Small intestine (tissue), 7 donors: ENCODE measurements at regions not wholly inside any gene's neighbourhood (a gene's known extent, or its start where the extent isn't known, plus 50 kb on each side); places are given as distances from the start of the nearest gene placed in this dataset.

ENCODE experiments used
- DNase-seq, 2 donors: peaks; one replicate each; pipeline versions ENCODE4 v3.0.0 to v3.0.0-alpha.2; 2013
- FAIRE-seq: peaks from 2 replicates; lab custom pipeline; 2012; peaks lifted over from hg19 to GRCh38; lab: Jason Lieb, UNC
- H3K27ac ChIP-seq, 3 donors: one replicate each; pipeline ENCODE4 v1.5.1; 2013; ENCODE audit warnings: low read length in 2 of 3, mild to moderate bottlenecking in 2 of 3, control low read depth in 1 of 3, inconsistent platforms in 1 of 3, low read depth in 1 of 3, moderate library complexity in 1 of 3
- H3K27me3 ChIP-seq, 3 donors: one replicate each; pipeline ENCODE4 v1.6.1; 2013; ENCODE audit warnings: low read length in 3 of 3, inconsistent platforms in 1 of 3; ENCODE audit not compliant: control insufficient read depth in 3 of 3, insufficient read depth in 3 of 3
- H3K36me3 ChIP-seq, 3 donors: one replicate each; pipeline ENCODE4 v1.6.1; 2013; ENCODE audit warnings: low read length in 3 of 3, inconsistent platforms in 1 of 3, low read depth in 1 of 3, mild to moderate bottlenecking in 1 of 3, moderate library complexity in 1 of 3; ENCODE audit not compliant: control insufficient read depth in 3 of 3, insufficient read depth in 2 of 3
- H3K4me1 ChIP-seq, 3 donors: one replicate each; pipeline ENCODE4 v1.6.1; 2013; ENCODE audit warnings: low read length in 2 of 3, inconsistent platforms in 1 of 3, low read depth in 1 of 3, mild to moderate bottlenecking in 1 of 3, moderate library complexity in 1 of 3; ENCODE audit not compliant: control insufficient read depth in 3 of 3, insufficient read depth in 2 of 3
- H3K4me3 ChIP-seq, 3 donors: one replicate each; pipeline ENCODE4 v1.5.1; 2013; ENCODE audit warnings: low read length in 3 of 3, control low read depth in 1 of 3, inconsistent platforms in 1 of 3, low read depth in 1 of 3, mild to moderate bottlenecking in 1 of 3, moderate library complexity in 1 of 3
- H3K9me3 ChIP-seq, 2 donors: one replicate each; pipeline ENCODE4 v1.6.1; 2013; ENCODE audit warnings: low read depth in 1 of 2, low read length in 1 of 2; ENCODE audit not compliant: control insufficient read depth in 2 of 2, insufficient read depth in 1 of 2
- WGBS, 3 donors: extraction: QIAGEN DNeasy Blood & Tissue Kit; methylation state at CpG; one replicate each; pipeline ENCODE4 v1.1.7; 2013; 5-methylcytosine and 5-hydroxymethylcytosine counted together
- donor health status: healthy with polysubstance abuse.
- donor health status: control.
- donor health status: control.
- donor health status: Bipolar disorder and iron deficiency.
- donor health status: healthy.

DNA sequence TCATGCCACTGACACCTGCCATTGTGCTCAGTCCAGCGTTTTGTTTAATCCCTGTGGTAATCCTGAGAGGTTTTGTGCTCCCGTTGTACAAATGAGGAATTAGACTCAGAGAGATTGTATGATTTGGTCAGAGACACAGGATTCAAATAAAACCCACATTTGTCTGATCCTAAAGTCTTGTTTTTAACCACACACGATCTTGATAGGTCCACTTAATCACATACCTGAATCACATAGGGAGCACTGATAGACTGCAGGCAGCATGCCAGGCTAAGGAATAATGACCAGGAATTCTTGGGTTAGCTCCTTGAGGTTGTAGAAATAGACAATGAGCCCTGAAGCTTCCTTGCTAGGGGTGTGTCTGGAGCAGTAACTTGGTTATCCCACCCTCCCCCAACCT, 202.6 kb upstream of the RGS6 start:
- DNase-seq (no peak), FAIRE-seq (no peak)
- Histone ChIP-seq H3K4me3 (no peak overlapping the region), H3K4me1 (no peaks in the 10 kb centered on the region), H3K27me3 (no peaks in the 10 kb centered on the region), H3K36me3 (peaks cover 9 to 41% (median 30%) of the 10 kb centered on the region in 3 donors), H3K27ac (no peak overlapping the region), H3K9me3 (no peaks in the 10 kb centered on the region)
- WGBS, 3 donors: 86 to 91% (median 91%) methylated on average over 3 of the region's 3 CpGs

GRCh38 chr14:71730471-71730870, 201.8 kb upstream of the RGS6 start:
- no peak for FAIRE-seq
- 89 to 95% (median 91%) methylated on average over 1 of the region's 1 CpG for WGBS, 3 donors
- peaks cover 4 to 44% (median 33%) of the 10 kb centered on the region in 3 donors for H3K36me3 ChIP-seq

GRCh38 chr14:71731096-71731495, 201.1 kb upstream of the RGS6 start:
- Histone ChIP-seq H3K9me3 (no peaks in the 10 kb centered on the region), H3K4me3 (no peak overlapping the region), H3K27ac (no peak overlapping the region), H3K4me1 (no peaks in the 10 kb centered on the region), H3K36me3 (peaks cover 3 to 44% (median 35%) of the 10 kb centered on the region in 3 donors), H3K27me3 (no peaks in the 10 kb centered on the region)
- no peak for DNase-seq
- WGBS, 3 donors: 96 to 98% (median 97%) methylated on average over 5 of the region's 5 CpGs
- FAIRE-seq: no peak

More at GRCh38 chr14:71730471-71730870, 201.8 kb upstream of the RGS6 start:
- no peaks in the 10 kb centered on the region for H3K4me1 ChIP-seq
- no peaks in the 10 kb centered on the region for H3K27me3 ChIP-seq
- no peak overlapping the region for H3K4me3 ChIP-seq
- DNase-seq: no peak
- no peaks in the 10 kb centered on the region for H3K9me3 ChIP-seq
- no peak overlapping the region for H3K27ac ChIP-seq

GRCh38 chr14:71733210-71733883, 198.9 kb upstream of the RGS6 start:
- 94 to 99% (median 95%) methylated on average over 6 of the region's 6 CpGs for WGBS, 3 donors
- Histone ChIP-seq H3K9me3 (no peaks in the 10 kb centered on the region), H3K4me3 (no peak overlapping the region), H3K27ac (no peak overlapping the region), H3K27me3 (no peaks in the 10 kb centered on the region), H3K36me3 (peaks cover 8 to 54% (median 35%) of the 10 kb centered on the region in 3 donors), H3K4me1 (no peaks in the 10 kb centered on the region)
- DNase-seq (no peak), FAIRE-seq (no peak)

GRCh38 chr14:71734076-71734475, 198.2 kb upstream of the RGS6 start:
- FAIRE-seq: no peak
- WGBS, 3 donors: 90 to 96% (median 95%) methylated on average over 14 of the region's 14 CpGs

DNA sequence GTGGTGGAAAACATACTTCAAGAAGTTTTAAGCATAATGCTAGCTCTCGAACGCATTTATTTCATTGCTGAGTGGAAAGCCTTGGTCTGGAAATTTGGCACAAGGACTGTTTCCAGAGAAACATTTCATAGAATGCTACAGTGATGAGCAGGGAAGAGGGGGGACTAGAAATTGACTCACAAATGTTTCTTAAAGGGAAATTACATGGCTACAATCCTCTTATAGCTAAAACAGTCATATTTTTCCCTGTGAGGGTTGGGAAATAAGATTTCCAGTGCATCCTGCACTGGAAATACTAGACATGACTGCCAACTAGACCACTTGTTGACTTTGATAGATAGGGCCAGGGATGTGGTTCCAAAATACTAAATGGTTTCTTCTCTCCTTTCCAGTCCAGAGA, 197.3 kb upstream of the RGS6 start:
- WGBS, 3 donors: 90 to 98% (median 96%) methylated on average over 2 of the region's 2 CpGs
- Histone ChIP-seq H3K36me3 (peaks cover 6 to 60% (median 27%) of the 10 kb centered on the region in 3 donors), H3K27me3 (no peaks in the 10 kb centered on the region), H3K4me3 (no peak overlapping the region), H3K4me1 (no peaks in the 10 kb centered on the region), H3K27ac (no peak overlapping the region), H3K9me3 (no peaks in the 10 kb centered on the region)
- FAIRE-seq (no peak), DNase-seq (no peak)

More at GRCh38 chr14:71734076-71734475, 198.2 kb upstream of the RGS6 start:
- H3K4me1 ChIP-seq: no peaks in the 10 kb centered on the region
- H3K27me3 ChIP-seq: no peaks in the 10 kb centered on the region
- DNase-seq: no peak
- H3K36me3 ChIP-seq: peaks cover 6 to 59% (median 31%) of the 10 kb centered on the region in 3 donors
- no peaks in the 10 kb centered on the region for H3K9me3 ChIP-seq
- no peak overlapping the region for H3K4me3 ChIP-seq
- H3K27ac ChIP-seq: no peak overlapping the region

GRCh38 chr14:71737760-71738159, 194.5 kb upstream of the RGS6 start:
- DNase-seq (no peak), FAIRE-seq (no peak)
- Histone ChIP-seq H3K27me3 (no peaks in the 10 kb centered on the region), H3K4me1 (no peaks in the 10 kb centered on the region), H3K36me3 (peaks cover 9 to 46% (median 16%) of the 10 kb centered on the region in 3 donors), H3K27ac (no peak overlapping the region), H3K4me3 (no peak overlapping the region), H3K9me3 (peaks cover 0 to 2% of the 10 kb centered on the region in 2 donors)
- WGBS, 3 donors: 78 to 88% (median 79%) methylated on average over 3 of the region's 3 CpGs

DNA sequence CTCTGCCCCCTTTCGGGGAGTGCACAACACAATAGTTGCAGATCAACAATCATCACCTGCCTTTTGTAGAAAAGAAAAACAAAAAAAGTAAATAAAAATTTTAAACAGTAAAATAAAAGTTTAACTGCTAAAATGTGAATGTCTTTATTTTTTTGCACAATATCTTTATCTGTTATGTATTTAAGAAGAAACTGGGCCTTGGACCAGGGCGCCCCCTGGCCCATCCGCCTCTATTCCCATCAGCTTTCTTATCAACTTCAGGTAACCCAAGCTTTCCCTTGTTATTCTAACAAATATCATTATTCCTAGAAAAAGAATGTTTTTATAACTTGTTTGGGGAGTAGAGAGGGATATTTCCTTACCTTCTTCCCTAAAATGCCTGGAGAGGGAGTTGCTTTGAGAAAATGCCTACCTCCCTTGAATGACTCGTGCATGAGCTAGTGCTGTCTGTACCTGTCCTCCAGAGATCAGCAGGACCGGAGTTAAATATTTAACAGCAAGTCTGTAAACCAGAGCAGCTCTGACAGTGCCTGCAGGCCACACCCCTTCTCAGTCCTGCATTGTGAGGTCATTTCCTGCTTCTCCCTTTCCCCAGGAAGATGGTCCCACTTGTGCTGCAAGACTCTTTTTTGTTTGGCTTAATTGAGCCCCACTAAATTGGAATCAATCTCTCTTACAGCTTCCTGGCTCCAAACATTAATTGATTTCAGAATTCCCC, 192.8 kb upstream of the RGS6 start:
- no peaks in the 10 kb centered on the region for H3K27me3 ChIP-seq
- H3K36me3 ChIP-seq: peaks cover 9 to 37% (median 11%) of the 10 kb centered on the region in 3 donors
- FAIRE-seq (no peak), DNase-seq (peak; percentile 48 to 81)
- no peaks in the 10 kb centered on the region for H3K4me1 ChIP-seq
- no peak overlapping the region for H3K4me3 ChIP-seq
- WGBS, 3 donors: 69 to 82% (median 75%) methylated on average over 5 of the region's 5 CpGs
- peaks cover 0 to 2% of the 10 kb centered on the region in 2 donors for H3K9me3 ChIP-seq
- H3K27ac ChIP-seq: peak overlapping the region in 1 of 3 donors; percentile 70
